ENCODE measurements at regions not wholly inside any gene's neighbourhood (a gene's known extent, or its start where the extent isn't known, plus 50 kb on each side); places are given as distances from the start of the nearest gene placed in this dataset.
A peak's percentile ranks its signal among the peaks of the same experiment; 100 is the strongest.

DNA sequence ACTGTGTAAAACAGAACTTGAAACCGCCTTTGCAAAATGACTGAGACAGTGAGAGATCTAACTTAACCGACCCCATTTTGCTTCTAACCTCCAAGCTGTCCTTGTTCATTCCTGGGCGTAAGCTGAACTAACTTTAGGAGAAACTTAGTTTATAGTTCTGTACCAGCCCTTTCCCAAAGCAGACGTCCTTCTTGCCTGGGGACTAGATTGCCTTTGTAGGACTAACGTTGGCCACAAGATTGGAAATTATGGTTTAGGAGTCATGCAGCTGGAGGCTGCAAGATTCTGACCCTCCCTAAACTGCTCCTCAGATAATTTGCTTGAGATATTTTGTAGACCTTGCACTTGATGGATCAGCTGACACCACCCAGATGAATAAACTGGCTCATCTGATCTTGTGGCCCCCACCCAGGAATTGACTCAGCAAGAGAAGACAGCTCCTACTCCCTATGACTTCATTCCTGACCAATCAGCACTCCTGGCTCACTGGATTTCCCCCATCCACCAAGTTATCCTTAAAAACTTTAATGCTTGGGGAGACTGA, 219.9 kb upstream of the PROK2 start:
- no peak for TF ChIP-seq CTCF (conservative IDR thresholded peaks at IDR 0.05; ENCODE audit: low read depth, low read length)
- peak; percentile 18 for DNase-seq (ENCODE audit: low read depth)
- no peak overlapping the region for H3K4me3 ChIP-seq (ENCODE audit: low read depth, low read length)

DNA sequence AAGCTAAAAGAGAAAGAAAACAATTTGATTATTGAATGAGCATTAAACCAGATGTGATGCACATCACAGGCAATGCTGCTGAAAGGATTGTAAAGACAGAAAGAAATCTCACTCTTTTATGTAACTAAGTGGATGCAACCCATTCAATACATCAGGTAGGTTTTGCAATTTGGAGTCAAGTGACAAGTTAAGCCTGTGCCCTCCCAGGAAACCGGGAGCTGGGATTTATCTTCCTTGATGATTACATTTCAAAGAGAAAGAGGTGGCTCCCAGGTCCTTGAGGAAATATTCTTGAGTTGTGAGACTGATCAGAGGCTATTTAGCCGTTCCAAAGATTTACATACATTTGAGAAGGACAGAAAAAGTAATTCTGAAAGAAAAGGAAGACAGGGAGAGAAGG, 219.0 kb upstream of the PROK2 start:
- DNase-seq (ENCODE audit: low read depth): no peak
- TF ChIP-seq CTCF (conservative IDR thresholded peaks at IDR 0.05; ENCODE audit: low read depth, low read length): no peak

GRCh38 chr3:72001758-72002157, 216.8 kb upstream of the PROK2 start:
- H3K4me3 ChIP-seq (ENCODE audit: low read depth, low read length): no peak overlapping the region
- no peak for DNase-seq (ENCODE audit: low read depth)
- TF ChIP-seq CTCF (conservative IDR thresholded peaks at IDR 0.05; ENCODE audit: low read depth, low read length): no peak

More for the DNA sequence above, 219.0 kb upstream of the PROK2 start:
- no peak overlapping the region for H3K4me3 ChIP-seq (ENCODE audit: low read depth, low read length)

- no peak overlapping the region for H3K4me3 ChIP-seq (ENCODE audit: low read depth, low read length)
- TF ChIP-seq CTCF (conservative IDR thresholded peaks at IDR 0.05; ENCODE audit: low read depth, low read length): no peak
- peak; percentile 16 for DNase-seq (ENCODE audit: low read depth)
These were observed 214.2 kb upstream of the PROK2 start for GRCh38 chr3:71998995-71999673.

- H3K4me3 ChIP-seq (ENCODE audit: low read depth, low read length): no peak overlapping the region
- TF ChIP-seq CTCF (conservative IDR thresholded peaks at IDR 0.05; ENCODE audit: low read depth, low read length): no peak
- DNase-seq (ENCODE audit: low read depth): no peak
These were observed 212.2 kb upstream of the PROK2 start for GRCh38 chr3:71997066-71997653.

DNA sequence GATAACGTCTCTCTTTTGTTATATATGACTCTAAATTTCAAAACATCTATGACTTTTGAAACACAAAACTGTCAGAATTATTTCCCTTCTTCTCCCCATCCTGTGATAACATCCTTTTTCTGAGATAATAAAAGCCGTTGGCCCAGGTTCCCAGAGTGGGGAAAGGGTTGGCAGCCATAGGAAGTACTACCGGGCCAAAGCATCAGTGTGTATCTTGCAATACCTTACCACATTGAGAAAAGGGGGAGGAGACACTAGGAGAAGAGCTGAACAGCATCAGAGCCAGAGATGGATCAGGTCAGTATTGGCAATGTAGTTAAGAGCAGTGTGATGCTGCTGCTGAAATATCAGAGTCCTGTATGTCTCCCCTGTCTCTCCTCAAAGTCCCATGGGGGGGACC, 210.0 kb upstream of the PROK2 start:
- TF ChIP-seq CTCF (conservative IDR thresholded peaks at IDR 0.05; ENCODE audit: low read depth, low read length): no peak
- no peak for DNase-seq (ENCODE audit: low read depth)
- H3K4me3 ChIP-seq (ENCODE audit: low read depth, low read length): no peak overlapping the region

DNA sequence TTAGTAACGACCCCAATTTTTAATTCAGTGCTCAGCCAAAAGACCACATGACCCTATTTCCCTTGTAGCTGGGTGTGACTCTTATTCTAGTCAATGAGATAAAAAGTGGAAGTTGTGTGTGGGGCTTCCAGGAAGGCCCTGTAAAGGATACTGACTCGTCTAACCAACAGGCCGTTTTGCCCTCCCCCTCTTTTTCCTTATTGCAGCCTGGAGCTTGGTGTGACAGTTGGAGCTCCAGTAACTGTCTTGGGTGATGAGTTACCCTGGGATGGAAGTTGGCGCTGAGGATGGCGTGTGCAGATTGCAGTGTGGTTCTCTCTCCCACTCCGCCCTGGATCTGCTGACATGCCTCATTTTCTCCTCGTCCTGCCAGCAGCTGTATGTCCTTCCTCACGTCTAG, 209.3 kb upstream of the PROK2 start:
- no peak for DNase-seq (ENCODE audit: low read depth)
- TF ChIP-seq CTCF (conservative IDR thresholded peaks at IDR 0.05; ENCODE audit: low read depth, low read length): no peak
- no peak overlapping the region for H3K4me3 ChIP-seq (ENCODE audit: low read depth, low read length)
